Neural cell (in vitro differentiated cells): ENCODE measurements at regions not wholly inside any gene's neighbourhood (a gene's known extent, or its start where the extent isn't known, plus 50 kb on each side); places are given as distances from the start of the nearest gene placed in this dataset.
A peak's percentile ranks its signal among the peaks of the same experiment; 100 is the strongest.

Source experiments
- CTCF ChIP-seq: fragments of 450-650 bp; IDR thresholded peaks from 2 replicates; pipeline ENCODE4 v1.5.1; 2014; ENCODE audit warnings: antibody characterized with exemption, mild to moderate bottlenecking, moderate library complexity; ENCODE audit not compliant: poor library complexity, severe bottlenecking
- EZH2 ChIP-seq: fragments of 200-600, 300-800 bp; shearing (Covaris generic), sonication (generic); IDR thresholded peaks from 2 replicates; pipeline ENCODE4 v1.6.1; 2014; ENCODE audit warnings: antibody characterized with exemption, low read length, borderline replicate concordance, mild to moderate bottlenecking; ENCODE audit not compliant: insufficient read depth, poor library complexity, severe bottlenecking
- POLR2AphosphoS5 ChIP-seq: IDR thresholded peaks from 2 replicates; pipeline ENCODE4 v1.6.1; 2012
- RAD21 ChIP-seq: fragments of 450-650 bp; conservative IDR thresholded peaks from 2 replicates; pipeline ENCODE4 v1.6.1; 2014; ENCODE audit warnings: antibody characterized with exemption, mild to moderate bottlenecking, moderate library complexity
- REST ChIP-seq: IDR thresholded peaks from 2 replicates; pipeline ENCODE4 v1.6.1; 2012; ENCODE audit warnings: borderline replicate concordance
- SMC3 ChIP-seq: fragments of 450-650 bp; conservative IDR thresholded peaks from 2 replicates; pipeline ENCODE4 v1.6.1; 2014; ENCODE audit warnings: antibody characterized with exemption, mild to moderate bottlenecking, moderate library complexity; ENCODE audit not compliant: poor library complexity
- TAF1 ChIP-seq: IDR thresholded peaks from 2 replicates; pipeline ENCODE4 v1.6.1; 2012; ENCODE audit warnings: low read depth

GRCh38 chr18:62458346-62458745 is 64.5 kb upstream of the ZCCHC2 start:
- TF ChIP-seq POLR2AphosphoS5 (no peak), EZH2 (no peak), CTCF (peak; percentile 35), TAF1 (no peak), REST (no peak), SMC3 (no peak), RAD21 (no peak)
